Psoas muscle (tissue), 7 donors: ENCODE measurements at regions not wholly inside any gene's neighbourhood (a gene's known extent, or its start where the extent isn't known, plus 50 kb on each side); places are given as distances from the start of the nearest gene placed in this dataset.

Source experiments
- ATAC-seq, 4 donors: fragments of 200-7000 bp; cut with Tn5 transposase; one replicate each; pipeline ENCODE4 v1.9.1; 2020; ENCODE audit warnings: moderate library complexity in 3 of 4, mild to moderate bottlenecking in 2 of 4
- DNase-seq, 2 donors: peaks; one replicate each; pipeline ENCODE4 v3.0.0-alpha.2; 2020
- H3K27ac ChIP-seq: fragments of 200-600 bp; one replicate; pipeline ENCODE4 v1.8.0; 2022
- H3K27me3 ChIP-seq, 3 donors: fragments of 200-600 bp in 1 of 3; one replicate each; pipeline versions ENCODE4 v1.6.1 to v1.8.0; 2013 to 2022; ENCODE audit warnings: low read length in 2 of 3, mild to moderate bottlenecking in 2 of 3, moderate library complexity in 1 of 3; ENCODE audit not compliant: insufficient read depth in 3 of 3
- H3K36me3 ChIP-seq, 2 donors: fragments of 200-600 bp in 1 of 2; one replicate each; pipeline versions ENCODE4 v1.6.1 to v1.8.0; 2013 to 2022; ENCODE audit warnings: low read depth in 1 of 2, mild to moderate bottlenecking in 1 of 2, moderate library complexity in 1 of 2; ENCODE audit not compliant: insufficient read depth in 1 of 2
- H3K4me1 ChIP-seq: fragments of 200-600 bp; one replicate; pipeline ENCODE4 v1.8.0; 2022
- H3K4me3 ChIP-seq: fragments of 200-600 bp; one replicate; pipeline ENCODE4 v1.8.0; 2022; ENCODE audit warnings: mild to moderate bottlenecking
- H3K9me3 ChIP-seq: fragments of 200-600 bp; one replicate; pipeline ENCODE4 v1.8.0; 2022
- WGBS, 3 donors: extraction: QIAGEN DNeasy Blood & Tissue Kit; methylation state at CpG; one replicate each; pipeline versions ENCODE4 v1.1.6 to v1.1.7; 2013; 5-methylcytosine and 5-hydroxymethylcytosine counted together
- intact Hi-C, 2 donors: fragments of 100-400 bp; cut with DNase I; formaldehyde crosslinking; loops; one replicate each; pipeline versions ENCODE4 v1.11.0 to v1.14.2; 2022
- TF ChIP-seq, protein P1 (sequence below): fragments of 200-600 bp; IDR thresholded peaks from one replicate; pipeline ENCODE4 v1.8.0; 2022; ENCODE audit warnings: antibody characterized with exemption
- donor health status: healthy with polysubstance abuse.
- donor health status: DM: no; HTN: no; CAD: no; lungs with moderate emphysema.
- donor health status: Bipolar disorder and iron deficiency.
- donor health status: healthy.
- donor health status: DM: yes; HTN: yes; CAD: no.
- donor health status: DM: no; HTN: no; CAD: no.
- donor health status: DM: yes; HTN: yes; CAD: no.

DNA sequence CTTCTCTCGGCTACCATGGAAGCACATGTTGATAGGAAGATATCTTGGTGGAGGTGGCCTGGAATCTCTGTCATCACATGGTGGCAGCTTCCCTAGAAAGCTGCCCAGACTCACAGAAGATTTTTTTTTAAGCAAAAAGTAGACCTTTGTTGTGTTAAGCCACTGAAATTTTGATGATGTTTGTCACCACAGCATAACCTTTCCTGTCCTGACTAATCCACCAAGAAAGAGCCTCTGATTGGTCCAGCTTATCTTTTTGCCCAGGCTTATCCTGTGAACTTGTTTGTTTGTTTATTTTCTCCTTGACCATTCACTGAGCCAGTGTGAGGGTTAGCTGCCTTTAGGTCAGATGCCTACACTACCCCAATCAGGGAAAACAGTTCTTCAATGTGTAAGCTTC lies 96.5 kb upstream of the LHX1 start:
- H3K4me1 ChIP-seq = no peaks in the 10 kb centered on the region
- H3K36me3 ChIP-seq = no peaks in the 10 kb centered on the region
- peaks cover 1 to 15% (median 4%) of the 10 kb centered on the region in 3 donors for H3K27me3 ChIP-seq
- intact Hi-C loops = no loop called here
- no peaks in the 10 kb centered on the region for H3K9me3 ChIP-seq
- ATAC-seq (no peak), DNase-seq (no peak)
- H3K27ac ChIP-seq = no peak overlapping the region
- WGBS, 3 donors = 89 to 96% (median 92%) methylated on average over 1 of the region's 1 CpG
- TF ChIP-seq, protein P1, sequence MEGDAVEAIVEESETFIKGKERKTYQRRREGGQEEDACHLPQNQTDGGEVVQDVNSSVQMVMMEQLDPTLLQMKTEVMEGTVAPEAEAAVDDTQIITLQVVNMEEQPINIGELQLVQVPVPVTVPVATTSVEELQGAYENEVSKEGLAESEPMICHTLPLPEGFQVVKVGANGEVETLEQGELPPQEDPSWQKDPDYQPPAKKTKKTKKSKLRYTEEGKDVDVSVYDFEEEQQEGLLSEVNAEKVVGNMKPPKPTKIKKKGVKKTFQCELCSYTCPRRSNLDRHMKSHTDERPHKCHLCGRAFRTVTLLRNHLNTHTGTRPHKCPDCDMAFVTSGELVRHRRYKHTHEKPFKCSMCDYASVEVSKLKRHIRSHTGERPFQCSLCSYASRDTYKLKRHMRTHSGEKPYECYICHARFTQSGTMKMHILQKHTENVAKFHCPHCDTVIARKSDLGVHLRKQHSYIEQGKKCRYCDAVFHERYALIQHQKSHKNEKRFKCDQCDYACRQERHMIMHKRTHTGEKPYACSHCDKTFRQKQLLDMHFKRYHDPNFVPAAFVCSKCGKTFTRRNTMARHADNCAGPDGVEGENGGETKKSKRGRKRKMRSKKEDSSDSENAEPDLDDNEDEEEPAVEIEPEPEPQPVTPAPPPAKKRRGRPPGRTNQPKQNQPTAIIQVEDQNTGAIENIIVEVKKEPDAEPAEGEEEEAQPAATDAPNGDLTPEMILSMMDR = no peak
- no peak overlapping the region for H3K4me3 ChIP-seq

DNA sequence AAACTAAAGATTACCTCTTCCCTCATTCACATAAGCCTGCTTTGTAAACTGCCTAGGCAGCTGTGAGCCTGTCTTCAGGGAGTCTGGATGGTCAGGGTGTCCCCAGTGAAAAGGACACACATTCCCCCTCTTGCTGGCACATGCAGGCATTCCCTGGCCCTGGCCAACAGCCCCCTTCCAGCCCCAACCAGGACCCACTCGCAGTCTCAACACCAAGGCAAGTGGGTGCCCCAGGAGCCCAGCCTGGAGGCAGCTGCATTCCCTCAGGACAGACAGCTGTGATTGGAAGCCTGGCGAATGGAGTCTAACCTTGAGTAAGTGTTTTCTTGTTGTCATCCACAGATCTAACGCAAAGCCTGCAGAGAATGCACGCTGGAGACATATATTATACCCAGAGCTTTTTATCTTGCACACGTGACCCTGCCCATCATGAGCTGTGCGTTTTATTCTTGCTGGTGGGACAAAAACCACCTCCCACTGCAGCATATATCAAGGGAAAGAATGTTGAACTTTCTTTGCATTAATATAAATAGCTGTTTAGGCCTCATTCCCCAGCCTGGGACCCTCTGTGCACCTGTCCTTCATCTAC lies 95.0 kb upstream of the LHX1 start:
- DNase-seq (no peak), ATAC-seq (no peak)
- Histone ChIP-seq H3K4me1 (no peaks in the 10 kb centered on the region), H3K36me3 (no peaks in the 10 kb centered on the region), H3K4me3 (no peak overlapping the region), H3K9me3 (no peaks in the 10 kb centered on the region), H3K27me3 (peaks cover 3 to 22% (median 4%) of the 10 kb centered on the region in 3 donors), H3K27ac (no peak overlapping the region)
- 42 to 46% (median 46%) methylated on average over 6 of the region's 6 CpGs for WGBS, 3 donors
- TF ChIP-seq, protein P1 = no peak
- intact Hi-C loops = no loop called here

DNA sequence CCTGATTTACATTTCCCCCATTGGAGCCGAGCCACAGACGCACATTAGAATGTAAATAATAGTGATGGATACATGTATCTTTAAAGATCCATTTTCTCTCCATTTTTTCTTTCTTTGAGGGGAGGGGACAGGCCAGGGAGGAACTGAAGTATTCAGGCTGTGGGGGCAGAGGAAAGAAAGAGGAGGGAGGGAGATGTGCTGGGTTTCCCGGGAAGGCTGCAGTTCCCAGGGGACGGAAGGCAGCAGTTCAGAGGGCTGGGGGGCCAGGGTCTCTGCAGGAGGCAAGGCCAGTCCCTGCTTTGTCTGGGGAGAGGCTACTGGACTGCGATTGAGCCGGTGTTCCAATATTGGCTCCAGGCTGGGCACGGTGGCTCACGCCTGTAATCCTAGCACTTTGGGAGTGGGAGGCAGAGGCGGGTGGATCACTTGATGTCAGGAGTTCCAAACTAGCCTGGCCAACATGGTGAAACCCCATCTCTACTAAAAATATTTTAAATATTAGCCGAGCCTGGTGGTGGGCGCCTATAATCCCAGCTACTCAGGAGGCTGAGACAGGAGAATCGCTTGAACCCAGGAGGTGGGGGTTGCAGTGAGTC lies 94.2 kb upstream of the LHX1 start:
- DNase-seq (no peak), ATAC-seq (no peak)
- 40 to 48% (median 45%) methylated on average over 12 of the region's 12 CpGs for WGBS, 3 donors
- TF ChIP-seq, protein P1 = no peak
- H3K27ac ChIP-seq = no peak overlapping the region
- no peaks in the 10 kb centered on the region for H3K36me3 ChIP-seq
- H3K27me3 ChIP-seq = peaks cover 4 to 22% (median 4%) of the 10 kb centered on the region in 3 donors
- H3K9me3 ChIP-seq = no peaks in the 10 kb centered on the region
- intact Hi-C loops = no loop called here
- H3K4me3 ChIP-seq = no peak overlapping the region
- H3K4me1 ChIP-seq = no peaks in the 10 kb centered on the region

DNA sequence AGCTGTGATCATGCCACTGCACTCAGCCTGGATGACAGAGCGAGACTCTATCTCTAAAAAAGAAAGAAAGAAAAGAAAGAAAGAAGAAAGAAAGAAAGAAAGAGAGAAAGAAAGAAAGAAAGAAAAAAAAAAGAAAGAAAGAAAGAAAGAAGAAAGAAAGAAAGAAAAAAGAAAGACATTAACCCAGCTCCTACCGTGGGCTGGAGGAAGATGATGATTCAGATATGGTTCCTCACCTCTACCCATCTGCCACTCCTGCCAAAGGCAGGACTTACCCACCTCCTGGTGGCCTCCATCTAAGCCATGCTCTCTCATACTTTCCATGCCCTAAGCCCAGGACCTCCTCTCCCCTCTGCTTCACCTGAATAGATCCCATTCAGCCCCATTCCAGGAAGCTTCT lies 93.3 kb upstream of the LHX1 start:
- Histone ChIP-seq H3K27me3 (peaks cover 4 to 22% (median 6%) of the 10 kb centered on the region in 3 donors), H3K4me3 (no peak overlapping the region), H3K4me1 (no peaks in the 10 kb centered on the region), H3K36me3 (no peaks in the 10 kb centered on the region), H3K9me3 (no peaks in the 10 kb centered on the region), H3K27ac (no peak overlapping the region)
- DNase-seq = no peak
- TF ChIP-seq, protein P1 = no peak
- intact Hi-C loops = no loop called here
- no peak for ATAC-seq
- 75 to 81% (median 79%) methylated on average over 2 of the region's 2 CpGs for WGBS, 3 donors

DNA sequence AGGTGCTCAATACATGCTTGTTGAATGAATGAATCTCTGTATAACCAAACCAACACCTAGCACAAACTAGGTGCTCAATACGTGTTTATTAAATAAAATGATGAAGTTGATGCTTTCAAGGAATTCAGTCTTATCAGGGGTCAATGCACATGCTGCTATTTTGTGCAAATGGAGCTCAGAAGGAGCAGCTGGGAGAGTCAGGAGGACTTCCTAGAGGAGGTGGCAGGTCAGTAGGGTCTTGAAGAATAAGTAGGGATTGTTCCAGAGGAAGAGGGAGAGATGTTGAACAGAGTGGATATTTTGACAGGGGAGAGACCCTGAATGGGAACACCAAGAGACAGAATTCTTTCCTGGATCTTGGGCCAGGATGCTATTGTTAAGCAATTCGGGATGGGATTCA lies 92.7 kb upstream of the LHX1 start:
- Histone ChIP-seq H3K9me3 (no peaks in the 10 kb centered on the region), H3K27ac (no peak overlapping the region), H3K4me3 (no peak overlapping the region), H3K27me3 (peaks cover 4 to 22% (median 6%) of the 10 kb centered on the region in 3 donors), H3K4me1 (no peaks in the 10 kb centered on the region), H3K36me3 (no peaks in the 10 kb centered on the region)
- TF ChIP-seq, protein P1 = no peak
- 73 to 83% (median 79%) methylated on average over 2 of the region's 2 CpGs for WGBS, 3 donors
- ATAC-seq = no peak
- intact Hi-C loops = no loop called here
- DNase-seq = no peak
